H1 (cell line): ENCODE measurements at regions not wholly inside any gene's neighbourhood (a gene's known extent, or its start where the extent isn't known, plus 50 kb on each side); places are given as distances from the start of the nearest gene placed in this dataset.

ENCODE experiments used
- CHD1 ChIP-seq: IDR thresholded peaks from 2 replicates; pipeline ENCODE4 v1.6.1; 2012; ENCODE audit warnings: low read depth, low read length, improper control_type of control experiment
- HDAC2 ChIP-seq, 2 experiments: fragments of 300-600 bp in 1 of 2; sonication (generic) in 1 of 2; IDR thresholded peaks; 2 replicates each; pipeline ENCODE4 v1.6.1; 2011 to 2012; ENCODE audit warnings: low read depth in 2 of 2, low read length in 2 of 2, mild to moderate bottlenecking in 2 of 2, moderate library complexity in 2 of 2, borderline replicate concordance in 1 of 2, inconsistent platforms in 1 of 2
- KDM4A ChIP-seq: IDR thresholded peaks from one replicate; pipeline ENCODE4 v1.7.1; 2012; ENCODE audit warnings: low read depth, mild to moderate bottlenecking, moderate library complexity, low read length, inconsistent platforms; ENCODE audit not compliant: severe bottlenecking

GRCh38 chr4:177595386-177595785, 153.1 kb upstream of the AGA start (continued):
- TF ChIP-seq HDAC2 (IDR thresholded peaks at IDR 0.05; ENCODE audit: borderline replicate concordance in 1 of 2, low read depth in 2 of 2, low read length in 2 of 2) (no peak), KDM4A (no peak), CHD1 (no peak)
- TF ChIP-seq, all 59 proteins: peak for 0
